Activated CD8-positive, alpha-beta memory T cell treated with anti-CD3 and anti-CD28 coated beads, Interleukin-2, amount 10 ng/mL, durations not matched to agents 7 days and 5 days (primary cell): ENCODE measurements at regions not wholly inside any gene's neighbourhood (a gene's known extent, or its start where the extent isn't known, plus 50 kb on each side); places are given as distances from the start of the nearest gene placed in this dataset.
"Not testable (repeated sequence)": the region's sequence is repeated elsewhere in the genome, so short reads cannot be mapped to it uniquely, and the experiment has no call there.

Source experiments
- ATAC-seq: fragments of 150-1000 bp; cut with Tn5 transposase; one replicate; pipeline ENCODE4 v1.10.0; 2021; ENCODE audit warnings: moderate library complexity
- CTCF ChIA-PET: fragments of 350-600 bp; sonication (Branson Sonifier 250); formaldehyde crosslinking; loops from one replicate; lab custom pipeline; 2021; ENCODE audit warnings: antibody characterized with exemption; lab: Charles Lee
- DNase-seq: peaks from one replicate; pipeline ENCODE4 v3.0.0-alpha.2; 2020
- H3K27ac Mint-ChIP-seq: one replicate; pipeline ENCODE4 v1.8.0; 2021; ENCODE audit warnings: mild to moderate bottlenecking, mixed read lengths
- H3K27me3 Mint-ChIP-seq: one replicate; pipeline ENCODE4 v1.8.0; 2021; ENCODE audit warnings: mixed read lengths
- H3K36me3 Mint-ChIP-seq: one replicate; pipeline ENCODE4 v1.8.0; 2021; ENCODE audit warnings: mild to moderate bottlenecking, mixed read lengths
- H3K4me1 Mint-ChIP-seq: one replicate; pipeline ENCODE4 v1.8.0; 2021; ENCODE audit warnings: mixed read lengths
- H3K4me3 Mint-ChIP-seq: one replicate; pipeline ENCODE4 v1.8.0; 2021; ENCODE audit warnings: mild to moderate bottlenecking, moderate library complexity, mixed read lengths
- H3K9me3 Mint-ChIP-seq: one replicate; pipeline ENCODE4 v1.8.0; 2022; ENCODE audit warnings: low read depth, mixed read lengths

GRCh38 chr1:227420147-227420546 is 101.9 kb upstream of the CDC42BPA start:
- H3K27me3 Mint-ChIP-seq = peaks cover 11% of the 10 kb centered on the region
- no peaks in the 10 kb centered on the region for H3K9me3 Mint-ChIP-seq
- no peaks in the 10 kb centered on the region for H3K36me3 Mint-ChIP-seq
- CTCF ChIA-PET = no interaction called here
- H3K27ac Mint-ChIP-seq = no peak overlapping the region
- H3K4me3 Mint-ChIP-seq = no peak overlapping the region
- no peak for ATAC-seq
- DNase-seq = no peak
- no peaks in the 10 kb centered on the region for H3K4me1 Mint-ChIP-seq

GRCh38 chr1:227417756-227418480 is 99.6 kb upstream of the CDC42BPA start:
- Mint-ChIP-seq H3K27ac (no peak overlapping the region), H3K9me3 (no peaks in the 10 kb centered on the region), H3K4me3 (no peak overlapping the region), H3K27me3 (peaks cover 17% of the 10 kb centered on the region), H3K36me3 (no peaks in the 10 kb centered on the region), H3K4me1 (no peaks in the 10 kb centered on the region)
- ATAC-seq (no peak), DNase-seq (no peak)
- CTCF ChIA-PET = no interaction called here

- DNase-seq (no peak), ATAC-seq (no peak)
- Mint-ChIP-seq H3K36me3 (no peaks in the 10 kb centered on the region), H3K27me3 (peaks cover 15% of the 10 kb centered on the region), H3K9me3 (no peaks in the 10 kb centered on the region), H3K4me3 (no peak overlapping the region), H3K27ac (no peak overlapping the region), H3K4me1 (no peaks in the 10 kb centered on the region)
- CTCF ChIA-PET = no interaction called here
These were observed 98.0 kb upstream of the CDC42BPA start for GRCh38 chr1:227416156-227416830.

- Mint-ChIP-seq H3K4me1 (no peaks in the 10 kb centered on the region), H3K27ac (no peak overlapping the region), H3K4me3 (no peak overlapping the region), H3K9me3 (no peaks in the 10 kb centered on the region), H3K27me3 (peaks cover 15% of the 10 kb centered on the region), H3K36me3 (no peaks in the 10 kb centered on the region)
- CTCF ChIA-PET = no interaction called here
- DNase-seq (no peak), ATAC-seq (no peak)
These were observed 97.0 kb upstream of the CDC42BPA start for GRCh38 chr1:227415115-227415790.

GRCh38 chr1:227411066-227411465 is 92.8 kb upstream of the CDC42BPA start:
- CTCF ChIA-PET = no interaction called here
- no peak overlapping the region for H3K4me3 Mint-ChIP-seq
- H3K9me3 Mint-ChIP-seq = no peaks in the 10 kb centered on the region
- H3K36me3 Mint-ChIP-seq = no peaks in the 10 kb centered on the region
- DNase-seq = no peak
- peaks cover 19% of the 10 kb centered on the region for H3K27me3 Mint-ChIP-seq
- H3K27ac Mint-ChIP-seq = no peak overlapping the region
- ATAC-seq = no peak
- no peaks in the 10 kb centered on the region for H3K4me1 Mint-ChIP-seq

- DNase-seq, H3K4me1 Mint-ChIP-seq, H3K9me3 Mint-ChIP-seq, H3K4me3 Mint-ChIP-seq, H3K36me3 Mint-ChIP-seq, ATAC-seq, CTCF ChIA-PET, H3K27ac Mint-ChIP-seq: not testable (repeated sequence)
- H3K27me3 Mint-ChIP-seq = peaks cover 19% of the 10 kb centered on the region
These were observed 88.0 kb upstream of the CDC42BPA start for GRCh38 chr1:227406332-227406731.

GRCh38 chr1:227403535-227403934 is 85.2 kb upstream of the CDC42BPA start:
- no peak overlapping the region for H3K4me3 Mint-ChIP-seq
- H3K27ac Mint-ChIP-seq = no peak overlapping the region
- no peaks in the 10 kb centered on the region for H3K4me1 Mint-ChIP-seq
- DNase-seq (no peak), ATAC-seq (no peak)
- CTCF ChIA-PET = no interaction called here
- H3K27me3 Mint-ChIP-seq = peaks cover 16% of the 10 kb centered on the region
- H3K36me3 Mint-ChIP-seq = no peaks in the 10 kb centered on the region
- H3K9me3 Mint-ChIP-seq = no peaks in the 10 kb centered on the region

- no peaks in the 10 kb centered on the region for H3K36me3 Mint-ChIP-seq
- CTCF ChIA-PET = no interaction called here
- H3K4me3 Mint-ChIP-seq = no peak overlapping the region
- ATAC-seq (no peak), DNase-seq (no peak)
- H3K9me3 Mint-ChIP-seq = no peaks in the 10 kb centered on the region
- peaks cover 11% of the 10 kb centered on the region for H3K27me3 Mint-ChIP-seq
- peaks cover 2% of the 10 kb centered on the region for H3K4me1 Mint-ChIP-seq
- no peak overlapping the region for H3K27ac Mint-ChIP-seq
These were observed 83.5 kb upstream of the CDC42BPA start for GRCh38 chr1:227401562-227402342.

GRCh38 chr1:227399152-227399730 is 80.9 kb upstream of the CDC42BPA start:
- CTCF ChIA-PET = no interaction called here
- peaks cover 4% of the 10 kb centered on the region for H3K27me3 Mint-ChIP-seq
- no peak for DNase-seq
- H3K36me3 Mint-ChIP-seq = peaks cover 1% of the 10 kb centered on the region
- H3K4me1 Mint-ChIP-seq = peaks cover 2% of the 10 kb centered on the region
- no peak overlapping the region for H3K27ac Mint-ChIP-seq
- no peak for ATAC-seq
- no peaks in the 10 kb centered on the region for H3K9me3 Mint-ChIP-seq
- H3K4me3 Mint-ChIP-seq = no peak overlapping the region

- Mint-ChIP-seq H3K27ac (no peak overlapping the region), H3K4me1 (peaks cover 2% of the 10 kb centered on the region), H3K27me3 (no peaks in the 10 kb centered on the region), H3K9me3 (no peaks in the 10 kb centered on the region), H3K4me3 (no peak overlapping the region), H3K36me3 (peaks cover 1% of the 10 kb centered on the region)
- DNase-seq (no peak), ATAC-seq (no peak)
- CTCF ChIA-PET = no interaction called here
These were observed 79.2 kb upstream of the CDC42BPA start for GRCh38 chr1:227397354-227397978.

GRCh38 chr1:227396539-227397353 is 78.5 kb upstream of the CDC42BPA start:
- Mint-ChIP-seq H3K27ac (no peak overlapping the region), H3K36me3 (peaks cover 1% of the 10 kb centered on the region), H3K27me3 (no peaks in the 10 kb centered on the region), H3K4me3 (no peak overlapping the region), H3K4me1 (peaks cover 2% of the 10 kb centered on the region), H3K9me3 (no peaks in the 10 kb centered on the region)
- DNase-seq (no peak), ATAC-seq (no peak)
- CTCF ChIA-PET = no interaction called here

GRCh38 chr1:227395426-227396028 is 77.2 kb upstream of the CDC42BPA start:
- no peaks in the 10 kb centered on the region for H3K9me3 Mint-ChIP-seq
- peaks cover 2% of the 10 kb centered on the region for H3K4me1 Mint-ChIP-seq
- CTCF ChIA-PET = no interaction called here
- H3K27ac Mint-ChIP-seq = no peak overlapping the region
- H3K36me3 Mint-ChIP-seq = peaks cover 1% of the 10 kb centered on the region
- ATAC-seq (no peak), DNase-seq (no peak)
- H3K4me3 Mint-ChIP-seq = no peak overlapping the region
- peaks cover 3% of the 10 kb centered on the region for H3K27me3 Mint-ChIP-seq
